ENCODE measurements at regions not wholly inside any gene's neighbourhood (a gene's known extent, or its start where the extent isn't known, plus 50 kb on each side); places are given as distances from the start of the nearest gene placed in this dataset.
"Not testable (repeated sequence)": the region's sequence is repeated elsewhere in the genome, so short reads cannot be mapped to it uniquely, and the experiment has no call there.

DNA sequence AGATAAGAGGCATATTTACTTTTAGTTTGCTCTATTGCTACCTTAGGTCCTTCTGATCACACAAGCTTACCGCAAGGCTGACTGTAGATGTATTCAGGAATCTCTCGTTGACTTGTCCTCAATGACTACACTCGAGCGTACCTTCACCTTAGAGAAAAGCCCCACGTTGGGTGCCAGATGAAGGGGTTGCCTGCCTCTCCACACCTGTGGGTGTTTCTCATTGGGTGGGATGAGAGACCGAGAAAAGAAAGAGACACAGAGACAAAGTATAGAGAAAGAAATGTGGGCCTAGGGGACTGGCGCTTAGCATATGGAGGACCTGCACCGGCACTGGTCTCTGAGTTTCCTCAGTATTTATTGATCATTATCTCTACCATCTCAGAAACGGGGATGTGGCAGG is 51.8 kb downstream of the ASCL4 start:
- in situ Hi-C loops (cut with MboI; ENCODE audit: low pct_unique_long_range_greater_than_20kb, low sequenced_read_pairs), result no loop called here
- no peak for DNase-seq

DNA sequence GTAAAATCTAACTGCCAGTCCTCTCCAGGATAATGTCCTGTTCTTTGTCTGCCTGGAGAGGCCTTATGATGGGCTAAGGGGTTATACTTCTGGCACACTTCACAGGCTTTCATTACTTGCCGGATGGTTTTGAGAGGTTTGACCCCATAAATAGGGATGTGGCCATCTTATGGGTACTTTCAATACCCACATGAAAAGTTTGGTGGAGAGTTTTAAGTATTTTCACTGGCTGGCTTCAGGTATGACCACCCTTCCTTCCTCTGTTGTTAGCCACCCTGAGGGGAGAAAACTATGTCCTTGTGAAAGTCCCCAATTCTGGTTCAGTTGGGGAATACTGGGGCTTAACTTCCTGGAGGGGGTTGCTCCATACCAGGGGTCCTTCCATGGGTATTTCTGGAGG is 54.8 kb downstream of the ASCL4 start:
- in situ Hi-C loops (cut with MboI; ENCODE audit: low pct_unique_long_range_greater_than_20kb, low sequenced_read_pairs), result no loop called here
- no peak for DNase-seq

DNA sequence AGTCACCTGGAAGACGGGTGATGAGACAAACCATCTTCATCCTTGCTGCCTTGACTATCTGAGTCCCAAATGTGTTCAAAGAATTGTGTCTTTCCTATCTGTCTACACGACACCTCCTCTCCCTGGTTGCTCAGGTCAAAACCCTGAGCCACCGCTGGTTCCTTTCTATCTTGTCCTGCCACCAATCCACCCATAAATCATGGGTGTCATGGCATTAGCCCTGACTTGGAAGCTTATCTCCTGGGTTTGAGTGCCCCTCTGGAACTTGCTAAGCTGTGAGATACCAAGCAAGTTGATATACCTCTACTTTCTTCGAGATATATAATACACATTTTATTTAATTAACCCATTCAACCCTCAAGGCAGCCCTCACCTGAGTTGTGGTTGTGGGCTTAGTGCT is 57.9 kb downstream of the ASCL4 start:
- DNase-seq, result no peak
- in situ Hi-C loops (cut with MboI; ENCODE audit: low pct_unique_long_range_greater_than_20kb, low sequenced_read_pairs), result no loop called here

DNA sequence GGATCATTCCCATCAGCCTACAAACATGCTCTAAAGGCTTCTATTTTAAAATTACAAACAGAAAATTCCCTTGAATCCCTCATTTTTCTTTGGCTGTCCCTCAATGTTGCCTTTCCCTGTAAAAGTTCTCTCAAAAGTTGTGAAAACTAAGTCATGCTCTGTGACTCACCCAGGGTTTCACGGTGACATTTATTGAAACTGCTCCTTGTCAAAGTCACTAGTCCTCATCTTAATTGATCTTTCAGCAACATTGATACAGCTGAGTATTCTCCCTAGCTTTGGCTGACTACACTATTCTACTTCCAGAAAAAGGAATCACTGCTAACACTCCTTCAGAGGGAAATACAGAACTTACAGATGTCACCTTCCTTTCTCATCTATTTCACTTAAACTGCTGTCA is 65.7 kb downstream of the ASCL4 start:
- no peak for DNase-seq
- in situ Hi-C loops (cut with MboI; ENCODE audit: low pct_unique_long_range_greater_than_20kb, low sequenced_read_pairs), result no loop called here

DNA sequence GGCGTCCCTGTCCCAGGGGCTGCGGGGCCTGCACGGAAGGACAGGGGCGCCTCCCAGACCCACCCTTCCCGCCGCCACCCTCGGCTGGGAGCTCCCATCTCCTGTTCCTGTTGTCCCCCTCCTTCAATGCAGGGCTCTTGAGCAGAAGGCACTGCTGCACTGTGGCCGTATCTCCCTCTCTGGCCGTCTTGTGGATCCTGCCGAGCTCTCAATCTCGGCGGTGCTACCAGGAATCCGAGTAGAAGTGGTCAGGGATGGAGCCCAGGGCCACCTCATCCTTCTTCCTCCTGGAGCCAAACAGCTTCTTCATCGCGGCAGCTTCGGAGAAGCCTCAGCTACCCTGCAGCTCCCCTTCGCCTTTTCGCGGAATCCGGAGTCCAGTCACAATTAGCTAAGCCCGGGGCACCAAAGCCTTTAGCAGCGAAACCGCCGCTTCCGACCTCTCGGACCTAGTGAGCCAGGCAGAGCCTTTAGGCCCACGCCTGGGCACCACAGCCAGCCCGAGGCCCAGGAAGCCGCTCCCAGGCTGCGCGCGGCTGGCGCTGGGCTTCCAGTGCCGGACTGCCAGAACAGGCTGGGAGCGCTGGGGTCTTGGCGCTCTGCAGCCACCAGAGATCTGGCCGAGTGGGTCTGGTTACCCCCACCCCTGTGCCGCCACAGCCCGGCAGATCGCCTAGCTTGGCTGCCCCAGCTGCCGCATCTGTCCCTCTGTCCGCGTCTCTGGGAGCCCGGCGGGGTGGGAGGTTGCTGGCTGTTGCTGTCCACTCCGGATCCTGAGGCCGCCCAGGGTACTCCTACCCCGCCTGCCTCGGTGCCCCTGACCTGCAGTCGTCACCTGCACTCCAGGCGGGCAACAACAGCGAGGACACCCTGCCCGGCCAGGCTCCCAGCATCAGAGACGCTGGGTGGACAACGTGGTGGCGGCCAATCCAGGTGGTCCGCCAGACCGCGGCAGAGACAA is 69.1 kb downstream of the ASCL4 start:
- DNase-seq, result no peak
- in situ Hi-C loops (cut with MboI; ENCODE audit: low pct_unique_long_range_greater_than_20kb, low sequenced_read_pairs), result no loop called here

DNA sequence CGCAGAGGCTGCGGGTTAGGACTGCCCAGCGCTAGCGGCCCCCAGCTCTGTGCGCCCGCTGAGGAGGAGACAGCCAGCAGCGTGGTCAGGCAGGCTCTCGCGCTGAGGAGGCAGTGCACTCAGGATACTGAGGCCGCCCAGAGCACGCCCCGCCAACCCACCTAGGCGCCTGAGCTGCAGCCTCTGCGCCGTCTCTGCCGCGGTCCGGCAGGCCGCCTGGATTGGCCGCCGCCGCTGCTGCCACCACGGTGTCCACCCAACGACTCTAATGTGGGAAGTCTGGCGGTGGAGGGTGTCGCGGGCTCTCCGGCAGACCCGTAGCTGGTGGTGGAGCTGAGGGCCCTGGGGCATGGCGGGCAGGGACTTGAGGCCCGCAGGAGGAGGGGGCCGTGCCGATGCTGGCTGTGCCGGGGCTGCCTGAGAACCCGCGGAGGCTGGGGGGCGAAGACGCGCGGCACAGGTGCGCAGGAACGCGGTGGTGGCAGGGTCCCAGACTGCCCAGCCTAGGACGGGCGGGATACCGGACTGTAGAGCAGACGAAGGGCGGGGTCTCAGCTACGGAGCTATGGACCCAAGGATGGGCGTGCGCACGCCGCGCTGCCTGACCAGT is 69.9 kb downstream of the ASCL4 start:
- no peak for DNase-seq

DNA sequence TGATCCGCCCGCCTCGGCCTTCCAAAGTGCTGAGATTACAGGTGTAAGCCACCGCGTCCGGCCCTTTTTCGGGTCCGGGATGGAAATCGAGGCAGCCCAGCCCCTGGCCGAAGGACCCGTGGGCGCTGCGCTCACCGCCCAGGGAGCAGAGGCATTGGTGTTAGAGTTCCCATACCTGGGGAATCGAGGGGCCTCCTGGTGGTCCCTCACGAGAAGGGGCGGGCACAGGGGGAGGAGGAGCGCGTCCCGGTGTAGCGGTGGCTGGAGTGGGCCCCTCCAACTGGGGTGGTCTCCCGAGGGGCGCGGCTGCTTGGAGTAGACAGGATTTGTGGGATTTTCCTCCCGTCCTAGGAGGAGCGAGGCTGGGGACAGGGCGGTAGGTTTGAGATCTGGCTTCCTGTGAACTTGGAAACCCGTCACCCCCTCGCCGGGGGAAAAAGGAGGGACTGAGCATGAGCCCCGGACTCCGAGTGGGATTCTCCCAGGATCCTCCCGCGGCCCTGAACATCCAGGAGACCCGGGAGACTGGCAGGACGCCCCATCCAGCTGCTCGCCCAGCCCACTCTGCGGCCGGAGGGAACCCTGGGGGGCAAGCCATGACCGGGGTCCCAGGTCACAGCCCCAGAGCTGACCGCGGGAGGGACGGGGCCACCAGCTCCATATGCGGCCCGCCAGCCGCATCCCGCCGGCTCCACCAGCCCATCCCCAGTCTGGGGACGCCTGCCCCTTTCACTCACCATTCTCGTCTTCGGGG is 70.9 kb downstream of the ASCL4 start:
- in situ Hi-C loops (cut with MboI; ENCODE audit: low pct_unique_long_range_greater_than_20kb, low sequenced_read_pairs), result no loop called here
- DNase-seq, result no peak

More for the DNA sequence above, 69.9 kb downstream of the ASCL4 start:
- in situ Hi-C loops (cut with MboI; ENCODE audit: low pct_unique_long_range_greater_than_20kb, low sequenced_read_pairs), result no loop called here

DNA sequence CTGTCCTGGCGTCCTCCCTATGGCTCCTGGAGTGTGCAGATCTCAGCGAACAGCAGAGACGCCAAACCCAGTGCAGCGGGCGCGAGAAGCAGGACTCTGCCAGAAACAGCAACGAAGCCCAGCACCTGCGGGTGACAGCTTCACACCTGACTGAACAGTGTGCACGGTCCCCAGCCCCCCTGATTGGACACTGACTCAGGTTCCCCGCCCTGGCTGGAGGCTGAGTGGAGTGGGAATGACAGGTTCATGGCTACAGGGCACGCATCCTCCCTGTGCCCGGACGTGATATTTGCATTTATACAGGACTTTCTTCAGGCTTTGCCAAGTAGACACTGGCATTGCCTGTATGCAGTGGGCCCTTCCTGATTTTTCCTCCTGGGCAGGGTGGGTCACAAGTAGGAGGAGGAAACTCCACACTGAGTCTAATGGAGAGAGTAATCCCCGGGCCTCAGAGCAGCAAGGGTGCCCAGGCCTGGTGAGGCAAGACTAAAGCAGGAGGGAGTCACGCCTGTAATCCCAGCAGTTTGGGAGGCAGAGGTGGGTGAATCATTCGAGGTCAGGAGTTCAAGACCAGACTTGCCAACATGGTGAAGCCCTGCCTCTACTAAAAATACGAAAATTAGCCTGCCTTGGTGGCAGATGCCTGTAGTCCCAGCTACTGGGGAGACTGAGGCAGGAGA is 71.6 kb downstream of the ASCL4 start:
- in situ Hi-C loops (cut with MboI; ENCODE audit: low pct_unique_long_range_greater_than_20kb, low sequenced_read_pairs), result no loop called here
- DNase-seq, result no peak

DNA sequence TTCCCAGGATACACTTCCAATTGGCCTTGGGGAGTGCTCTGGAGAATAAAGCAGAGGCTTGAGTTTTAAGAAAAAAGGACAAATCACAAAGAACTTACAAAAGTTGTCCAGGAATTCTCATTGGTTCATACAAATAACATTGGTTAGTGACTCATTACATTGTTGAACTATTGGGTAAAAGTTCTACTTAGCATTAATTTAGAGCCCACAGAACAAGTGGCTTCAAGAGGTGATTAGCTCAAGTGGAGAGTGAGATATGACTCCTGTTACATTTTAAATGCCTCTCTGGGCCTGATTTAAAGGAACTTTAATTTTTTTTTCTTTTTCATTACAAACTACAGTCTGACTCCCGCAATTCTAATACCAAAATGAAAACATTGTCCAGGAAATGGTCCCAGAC is 72.9 kb downstream of the ASCL4 start:
- in situ Hi-C loops (cut with MboI; ENCODE audit: low pct_unique_long_range_greater_than_20kb, low sequenced_read_pairs), result no loop called here
- no peak for DNase-seq

DNA sequence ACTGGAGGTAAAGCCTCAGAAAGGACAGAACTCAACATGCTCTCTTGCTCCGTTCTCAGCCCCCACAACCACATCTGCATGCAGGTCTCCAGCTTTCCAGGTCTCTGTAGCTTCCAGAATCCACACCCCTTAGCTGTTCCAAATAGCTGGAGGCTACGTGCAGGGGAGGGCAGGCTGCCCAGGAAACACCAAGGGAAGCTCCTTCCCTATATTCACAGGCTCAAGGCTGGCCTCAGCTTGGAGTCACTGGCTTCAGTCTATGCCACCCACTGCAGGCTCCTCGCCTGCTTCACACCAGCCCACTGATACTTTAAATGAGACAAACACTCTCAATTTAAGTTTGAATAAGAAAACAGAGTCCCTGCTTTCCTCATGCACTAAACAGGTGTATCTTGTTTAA is 73.3 kb downstream of the ASCL4 start:
- DNase-seq, result no peak
- in situ Hi-C loops (cut with MboI; ENCODE audit: low pct_unique_long_range_greater_than_20kb, low sequenced_read_pairs), result no loop called here

DNA sequence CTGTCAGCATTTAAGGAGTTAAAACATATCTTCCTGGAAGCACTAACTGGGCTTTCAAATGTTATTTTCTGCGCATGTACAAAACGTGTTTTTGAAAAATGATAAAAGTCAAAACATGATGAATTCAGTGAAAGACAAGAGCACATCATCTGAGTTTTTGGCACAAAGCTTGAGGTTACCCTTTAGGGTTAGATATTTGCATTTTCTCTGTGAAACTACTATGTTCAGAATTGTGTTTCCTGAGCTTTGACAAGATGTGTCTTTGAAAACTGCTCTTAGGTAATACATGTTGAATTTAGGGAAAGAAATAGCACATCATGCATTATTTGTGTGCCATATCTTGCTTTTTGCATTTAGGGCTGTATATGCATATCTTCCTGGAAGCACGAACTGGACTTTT is 79.0 kb downstream of the ASCL4 start:
- in situ Hi-C loops (cut with MboI; ENCODE audit: low pct_unique_long_range_greater_than_20kb, low sequenced_read_pairs), result no loop called here
- DNase-seq, result no peak

DNA sequence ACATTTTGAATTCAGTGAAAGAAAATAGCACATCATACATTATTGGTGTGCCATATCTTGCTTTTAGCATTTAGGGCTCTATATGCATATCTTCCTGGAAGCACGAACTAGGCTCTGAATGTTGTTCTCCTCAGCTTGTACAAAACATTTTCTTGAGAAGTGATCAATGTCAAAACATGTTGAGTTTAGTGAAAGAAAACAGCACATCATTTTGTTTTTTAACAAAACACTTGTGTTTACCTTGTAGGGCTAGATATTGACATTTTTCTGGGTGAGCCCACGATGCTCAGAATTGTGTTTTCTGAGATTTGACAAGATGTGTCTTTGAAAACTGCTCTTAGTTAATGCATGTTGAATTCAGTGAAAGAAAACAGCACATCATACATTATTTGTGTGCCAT is 81.0 kb downstream of the ASCL4 start:
- in situ Hi-C loops (cut with MboI; ENCODE audit: low pct_unique_long_range_greater_than_20kb, low sequenced_read_pairs), result no loop called here
- no peak for DNase-seq

DNA sequence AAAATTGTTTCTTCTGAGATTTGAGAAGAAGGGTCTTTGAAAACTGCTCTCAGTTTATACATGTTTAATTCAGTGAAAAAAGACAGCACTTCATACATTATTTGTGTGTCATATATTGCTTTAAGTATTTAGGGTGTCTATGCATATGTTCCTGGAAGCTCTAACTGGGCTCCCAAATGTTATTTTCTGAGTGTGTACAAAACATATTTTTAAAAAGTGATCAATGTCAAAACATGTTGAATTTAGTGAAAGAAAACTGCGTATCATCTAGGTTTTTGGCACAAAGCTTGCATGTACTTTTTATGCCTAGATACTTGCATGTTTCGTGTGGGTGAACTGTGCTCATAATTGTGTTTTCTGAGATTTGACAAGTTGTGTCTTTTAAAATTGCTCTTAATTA is 81.6 kb downstream of the ASCL4 start:
- in situ Hi-C loops (cut with MboI; ENCODE audit: low pct_unique_long_range_greater_than_20kb, low sequenced_read_pairs), result no loop called here
- no peak for DNase-seq

DNA sequence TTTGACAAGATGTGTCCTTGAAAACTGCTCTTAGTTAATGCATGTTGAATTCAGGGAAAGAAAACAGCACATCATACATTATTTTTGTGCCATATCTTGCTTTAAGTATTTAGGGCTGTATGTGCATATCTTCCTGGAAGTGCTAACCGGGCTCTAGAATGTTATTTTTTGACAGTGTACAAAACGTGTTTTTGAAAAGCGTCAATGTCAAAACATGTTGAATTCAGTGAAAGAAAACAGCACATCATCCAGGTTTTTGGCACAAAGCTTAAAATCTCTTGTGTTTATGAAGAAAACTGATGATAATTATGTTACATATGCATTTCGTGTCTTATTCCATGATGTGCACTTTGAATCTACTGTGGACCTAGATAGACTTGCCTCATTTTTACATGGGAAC is 82.7 kb downstream of the ASCL4 start:
- in situ Hi-C loops (cut with MboI; ENCODE audit: low pct_unique_long_range_greater_than_20kb, low sequenced_read_pairs), result no loop called here
- no peak for DNase-seq

DNA sequence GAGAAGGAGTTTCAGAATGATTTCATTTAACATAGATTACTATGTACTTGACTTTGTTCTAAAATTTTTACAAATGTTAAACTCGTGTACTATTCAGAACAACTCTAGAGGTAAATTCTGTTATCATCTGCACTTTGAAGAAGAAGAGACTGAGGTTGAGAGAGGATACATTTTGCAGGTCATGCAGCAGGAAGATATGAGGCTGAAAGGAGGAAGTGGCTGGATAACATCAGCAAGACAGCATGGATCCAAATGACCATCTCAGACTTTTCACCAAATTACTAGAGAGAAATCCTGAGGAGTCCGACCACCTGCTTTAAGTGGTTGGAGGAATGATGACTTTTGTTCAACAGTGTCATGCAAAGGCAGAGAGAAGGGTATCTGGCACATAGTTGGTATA is 84.9 kb downstream of the ASCL4 start:
- DNase-seq, result no peak
- in situ Hi-C loops (cut with MboI; ENCODE audit: low pct_unique_long_range_greater_than_20kb, low sequenced_read_pairs), result no loop called here

DNA sequence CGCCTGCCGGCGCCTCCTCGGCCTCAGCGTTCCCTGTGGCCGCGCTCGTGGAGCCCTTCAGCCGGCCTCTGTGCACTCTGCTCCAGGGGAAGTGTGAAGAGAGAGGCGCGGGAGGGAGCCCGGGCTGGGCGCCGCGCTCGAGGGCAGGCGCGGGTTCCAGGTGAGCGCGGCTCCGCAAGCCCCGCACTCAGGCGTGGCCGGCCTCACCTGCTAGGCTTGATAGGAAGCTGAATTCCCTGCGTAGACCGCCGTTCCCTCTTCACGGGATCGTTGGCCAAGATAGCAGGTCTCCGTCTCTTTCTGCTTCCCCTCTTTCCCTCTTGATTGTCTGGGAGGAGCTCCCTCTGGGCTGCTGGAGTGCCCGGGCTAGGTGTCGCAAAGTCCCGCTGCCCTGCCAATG is 89.7 kb downstream of the ASCL4 start:
- in situ Hi-C loops (cut with MboI; ENCODE audit: low pct_unique_long_range_greater_than_20kb, low sequenced_read_pairs), result no loop called here
- DNase-seq, result no peak

DNA sequence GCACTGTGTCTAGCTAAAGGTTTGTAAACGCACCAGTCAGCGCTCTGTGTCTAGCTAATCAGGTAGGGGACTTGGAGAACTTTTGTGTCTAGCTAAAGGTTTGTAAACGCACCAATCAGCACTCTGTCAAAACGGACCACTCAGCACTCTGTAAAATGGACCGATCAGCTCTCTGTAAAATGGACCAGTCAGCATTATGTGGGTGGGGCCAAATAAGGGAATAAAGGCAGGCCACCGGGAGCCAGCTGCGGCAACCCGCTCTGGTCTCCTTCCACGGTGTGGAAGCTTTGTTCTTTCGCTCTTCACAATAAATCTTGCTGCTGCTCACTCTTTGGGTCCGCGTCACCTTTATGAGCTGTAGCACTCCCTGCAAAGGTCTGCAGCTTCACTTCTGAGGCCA is 90.2 kb downstream of the ASCL4 start:
- in situ Hi-C loops (cut with MboI; ENCODE audit: low pct_unique_long_range_greater_than_20kb, low sequenced_read_pairs); DNase-seq: not testable (repeated sequence)

DNA sequence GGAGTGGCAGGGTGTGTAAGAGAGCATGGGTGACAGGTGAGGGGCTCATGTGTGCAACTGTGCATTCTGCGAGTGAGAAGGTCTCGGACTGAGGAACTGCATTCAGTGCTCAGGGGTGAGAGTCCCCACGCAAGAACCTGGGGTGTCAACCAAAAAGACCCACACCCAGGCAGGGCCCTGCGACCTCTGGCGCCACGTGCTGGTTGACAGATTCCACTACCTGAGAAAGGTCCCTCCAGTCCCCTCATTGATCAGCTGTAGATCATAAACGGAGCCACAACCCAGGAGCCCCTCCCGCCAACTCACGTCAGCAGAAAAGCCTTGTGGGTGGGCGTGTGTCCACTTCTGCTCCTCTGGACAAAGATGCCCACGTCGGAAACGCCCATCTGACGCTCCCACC is 98.7 kb downstream of the ASCL4 start:
- in situ Hi-C loops (cut with MboI; ENCODE audit: low pct_unique_long_range_greater_than_20kb, low sequenced_read_pairs), result no loop called here
- no peak for DNase-seq

DNA sequence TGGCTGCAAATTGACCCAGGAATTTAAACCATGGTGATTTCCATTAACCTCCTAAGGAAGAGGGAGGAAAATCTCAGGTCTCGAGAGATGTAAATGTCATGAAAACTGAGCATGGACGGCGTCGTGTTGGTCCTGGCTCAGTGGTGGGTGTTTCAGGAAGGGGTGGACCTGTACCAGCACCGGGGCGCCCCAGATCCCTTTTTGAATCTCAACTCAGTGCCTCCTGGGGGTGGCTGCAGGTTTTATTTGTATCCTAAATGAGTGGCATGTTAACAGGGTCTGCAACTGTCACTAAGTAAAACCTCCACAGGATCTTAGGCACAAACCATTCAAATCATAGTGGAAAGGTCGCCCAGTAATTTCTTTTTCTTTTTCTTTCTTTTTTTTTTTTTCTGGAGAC is 101.3 kb downstream of the ASCL4 start:
- DNase-seq, result no peak
- in situ Hi-C loops (cut with MboI; ENCODE audit: low pct_unique_long_range_greater_than_20kb, low sequenced_read_pairs), result loop anchor here (25.0 kb wide), 2 partner anchors 113 to 188 kb away; partner anchors contain the start of genes ASCL4, PRDM4 and PWP1
